ENCODE measurements at regions not wholly inside any gene's neighbourhood (a gene's known extent, or its start where the extent isn't known, plus 50 kb on each side); places are given as distances from the start of the nearest gene placed in this dataset.
A peak's percentile ranks its signal among the peaks of the same experiment; 100 is the strongest.
"Not testable (repeated sequence)": the region's sequence is repeated elsewhere in the genome, so short reads cannot be mapped to it uniquely, and the experiment has no call there.

DNA sequence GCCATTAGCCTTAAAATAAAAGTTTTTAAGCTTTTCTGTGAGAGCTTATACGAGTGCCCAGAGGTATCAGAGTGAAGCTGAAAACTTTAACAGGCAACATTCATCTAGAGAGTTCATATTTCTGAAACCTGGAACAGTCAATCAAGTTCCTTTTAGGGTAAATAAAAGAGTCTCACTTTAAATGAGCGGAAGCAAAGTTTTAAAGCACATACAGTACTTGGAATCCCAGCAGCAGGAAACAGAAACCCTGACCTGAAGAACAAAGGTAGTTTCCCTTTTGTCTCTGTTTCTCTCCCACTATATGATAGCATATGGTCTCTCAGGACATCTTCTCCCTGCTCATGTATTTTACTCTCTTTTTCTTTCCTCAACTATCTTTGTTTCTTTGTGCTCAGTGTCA lies 153.0 kb downstream of the ASB9 start:
- no peak for DNase-seq (ENCODE audit: low read depth)

- DNase-seq (ENCODE audit: low read depth): no peak
Observed at GRCh38 chrX:15114743-15115566, 154.9 kb downstream of the ASB9 start.

GRCh38 chrX:15107367-15107988 lies 162.4 kb downstream of the ASB9 start:
- DNase-seq (ENCODE audit: low read depth): no peak

GRCh38 chrX:15098505-15098904 lies 171.4 kb downstream of the ASB9 start:
- no peak for DNase-seq (ENCODE audit: low read depth)

DNA sequence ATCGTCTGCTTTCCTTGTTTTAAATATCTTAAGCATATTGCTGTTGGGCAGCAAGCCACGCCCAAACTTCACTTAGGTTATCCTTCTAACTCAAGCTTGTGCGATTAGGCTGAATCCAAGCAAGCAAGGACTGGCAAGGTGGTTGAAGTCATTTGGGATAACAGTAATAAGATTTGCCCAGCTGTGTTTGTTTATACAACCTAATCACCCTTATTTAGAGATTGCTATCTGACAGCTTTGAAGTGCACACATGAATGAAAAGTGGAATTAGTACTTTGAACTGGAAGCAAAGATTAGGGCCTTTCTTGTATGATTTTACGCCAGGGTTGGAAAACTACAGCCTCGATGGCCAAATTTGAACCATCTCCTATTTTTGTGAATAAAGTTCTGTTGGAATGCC lies 182.1 kb downstream of the ASB9 start:
- DNase-seq (ENCODE audit: low read depth): no peak

DNA sequence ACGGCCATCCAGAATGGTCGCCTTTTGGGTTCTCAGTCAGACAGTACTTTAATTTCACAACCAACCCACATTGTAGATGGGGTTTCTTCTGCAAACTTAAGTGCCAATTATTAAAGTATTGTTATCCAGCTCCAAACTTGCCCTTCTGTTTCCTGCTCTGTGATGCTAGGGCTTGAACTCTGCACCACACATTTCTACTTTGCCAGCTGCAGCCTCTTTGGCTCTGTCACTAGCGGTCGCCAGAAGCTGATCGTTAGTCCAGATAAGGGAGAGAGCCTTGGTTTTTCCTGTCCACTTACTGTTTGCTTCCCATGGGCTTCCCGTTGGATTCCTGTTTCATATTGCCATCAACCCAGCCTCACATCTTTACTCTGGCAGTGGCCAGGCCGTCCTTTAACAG lies 196.6 kb downstream of the ASB9 start:
- DNase-seq (ENCODE audit: low read depth): no peak

GRCh38 chrX:15072880-15073279 lies 197.0 kb downstream of the ASB9 start:
- no peak for DNase-seq (ENCODE audit: low read depth)

- DNase-seq (ENCODE audit: low read depth): no peak
Observed at GRCh38 chrX:15072259-15072658, 197.6 kb downstream of the ASB9 start.

DNA sequence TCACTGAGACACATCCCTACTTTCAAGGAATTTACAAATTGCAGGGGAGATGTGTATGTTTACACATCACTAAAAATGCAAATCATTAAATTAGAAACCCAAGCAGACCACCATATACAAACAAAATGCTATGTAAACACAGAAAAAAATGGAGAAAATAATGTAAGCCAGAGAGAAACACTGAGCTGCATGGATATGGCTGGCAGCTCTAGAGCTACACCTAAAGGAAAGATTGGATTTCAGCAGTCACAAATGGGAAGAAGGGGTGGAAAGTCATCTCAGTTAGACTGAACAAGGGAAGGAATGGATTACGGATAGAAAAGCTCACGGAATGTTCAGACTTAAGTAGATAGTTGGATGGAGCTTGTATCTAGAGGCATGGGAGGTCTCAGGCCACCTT lies 186.3 kb downstream of the MOSPD2 start:
- no peak for DNase-seq (ENCODE audit: low read depth)

DNA sequence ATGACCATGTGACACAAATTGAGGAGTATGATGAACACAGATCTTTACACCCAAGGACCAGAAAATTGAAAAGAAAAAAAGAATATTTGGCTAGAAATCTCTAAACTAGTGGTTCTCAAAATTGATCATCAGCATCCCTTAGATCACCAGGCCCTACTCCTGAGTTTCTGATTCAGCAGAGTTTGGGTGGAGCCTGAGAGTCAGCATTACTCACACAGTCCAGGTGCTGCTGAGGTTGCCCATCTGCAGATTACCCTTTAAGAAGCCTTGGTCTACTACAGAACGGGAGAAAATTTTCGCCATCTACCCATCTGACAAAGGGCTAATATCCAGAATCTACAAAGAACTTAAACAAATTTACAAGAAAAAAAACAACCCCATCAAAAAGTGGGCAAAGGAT lies 182.8 kb downstream of the MOSPD2 start:
- DNase-seq (ENCODE audit: low read depth): no peak

- DNase-seq (ENCODE audit: low read depth): no peak
Observed at GRCh38 chrX:15055146-15055930, 182.1 kb downstream of the MOSPD2 start.

GRCh38 chrX:15050395-15050794 lies 177.2 kb downstream of the MOSPD2 start:
- no peak for DNase-seq (ENCODE audit: low read depth)

DNA sequence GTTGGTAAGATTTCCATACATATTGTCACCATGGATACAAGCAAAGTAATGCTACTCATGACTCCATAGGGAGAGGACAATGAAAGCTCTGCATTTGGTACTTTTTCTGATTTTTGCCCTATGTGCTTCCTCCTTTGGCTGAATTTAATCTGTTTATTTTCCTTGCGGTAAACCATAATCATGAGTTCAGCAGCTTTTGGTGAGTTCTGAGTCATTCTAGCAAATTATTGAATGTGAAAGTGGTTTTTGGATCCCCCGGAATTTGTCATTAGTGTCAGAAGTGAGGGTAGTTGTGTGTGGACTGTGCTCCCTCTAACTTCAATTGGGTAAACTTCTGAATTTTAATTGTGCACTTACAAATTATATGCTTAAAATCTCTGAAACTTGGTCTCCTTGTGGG lies 170.3 kb downstream of the MOSPD2 start:
- no peak for DNase-seq (ENCODE audit: low read depth)

DNA sequence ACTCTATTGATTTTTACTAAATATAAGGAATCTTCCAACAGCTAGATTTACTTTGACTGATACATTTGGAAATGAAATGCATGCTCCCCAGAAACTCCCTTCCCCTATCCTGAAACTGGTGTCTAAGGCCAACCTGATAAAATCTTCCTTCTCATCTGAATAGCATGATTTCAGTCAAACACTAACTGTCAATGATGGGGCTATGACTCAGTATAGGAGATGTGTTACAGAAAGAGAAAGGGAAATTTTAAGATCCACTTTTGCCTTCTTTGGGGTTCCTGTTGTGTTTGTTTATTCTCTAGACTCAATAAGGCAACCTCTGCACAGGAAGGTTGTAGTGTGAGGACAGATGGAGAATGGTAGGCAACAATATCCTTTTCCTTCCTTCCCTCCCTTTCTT lies 160.7 kb downstream of the MOSPD2 start:
- no peak for DNase-seq (ENCODE audit: low read depth)

DNA sequence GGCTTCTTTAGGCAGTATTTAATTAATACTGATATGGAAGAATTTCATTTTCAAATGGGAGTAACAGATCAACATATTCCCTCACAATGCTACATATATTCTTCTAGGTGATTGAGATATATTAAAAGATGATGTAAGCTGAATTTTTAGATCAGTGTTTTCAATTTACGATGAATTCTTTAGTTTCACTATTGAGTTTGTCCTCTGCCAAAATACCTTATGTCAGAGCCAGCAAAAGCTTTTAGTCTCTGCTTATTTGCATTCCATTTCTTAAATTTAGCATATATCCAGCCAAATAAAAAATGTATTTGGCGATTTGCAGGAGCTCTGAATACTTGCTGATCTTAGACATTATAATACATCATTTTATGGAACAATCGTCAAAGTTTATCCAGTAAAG lies 144.3 kb downstream of the MOSPD2 start:
- DNase-seq (ENCODE audit: low read depth): no peak

DNA sequence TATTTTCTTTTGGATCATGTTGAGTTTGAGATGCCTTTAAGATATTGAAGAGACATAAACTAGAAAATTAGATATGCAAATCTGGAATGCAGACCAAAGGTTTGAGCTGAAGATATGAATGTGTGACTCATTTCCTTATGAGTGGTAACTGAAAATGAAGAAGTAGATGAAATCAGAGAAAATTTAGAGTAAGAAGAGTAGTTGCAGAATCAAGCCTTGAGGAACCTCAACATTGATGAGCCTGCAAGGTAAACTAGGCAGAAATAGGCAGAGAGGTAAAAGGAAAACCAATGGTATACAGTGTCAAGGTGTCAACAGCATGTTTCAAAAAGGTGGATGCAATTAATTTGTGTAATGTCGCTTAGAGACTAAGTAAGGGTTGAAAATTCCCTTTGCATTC lies 142.8 kb downstream of the MOSPD2 start:
- no peak for DNase-seq (ENCODE audit: low read depth)

- DNase-seq (ENCODE audit: low read depth): peak; percentile 1
Observed at GRCh38 chrX:15014281-15014680, 141.1 kb downstream of the MOSPD2 start.

GRCh38 chrX:15013461-15013860 lies 140.2 kb downstream of the MOSPD2 start:
- DNase-seq (ENCODE audit: low read depth): no peak

DNA sequence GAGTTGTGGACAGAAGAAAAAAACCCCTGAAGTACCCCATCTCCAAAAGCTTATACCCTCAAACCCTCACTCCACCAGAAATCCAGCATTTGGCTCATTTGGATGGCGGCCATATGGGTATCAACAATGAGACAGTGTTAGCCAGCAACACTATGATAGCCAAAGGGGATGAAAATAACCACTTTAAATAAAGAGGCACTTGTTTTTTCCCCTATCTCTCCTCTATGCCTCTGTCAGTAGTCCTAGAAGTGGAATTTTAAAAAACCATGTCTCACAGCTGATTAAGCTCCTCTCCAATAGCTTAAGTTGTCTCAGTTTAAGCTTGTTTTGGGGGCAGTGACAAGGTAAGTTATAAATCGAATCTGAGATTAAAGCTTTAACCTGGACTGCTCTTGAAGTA lies 124.0 kb downstream of the MOSPD2 start:
- DNase-seq (ENCODE audit: low read depth): no peak

DNA sequence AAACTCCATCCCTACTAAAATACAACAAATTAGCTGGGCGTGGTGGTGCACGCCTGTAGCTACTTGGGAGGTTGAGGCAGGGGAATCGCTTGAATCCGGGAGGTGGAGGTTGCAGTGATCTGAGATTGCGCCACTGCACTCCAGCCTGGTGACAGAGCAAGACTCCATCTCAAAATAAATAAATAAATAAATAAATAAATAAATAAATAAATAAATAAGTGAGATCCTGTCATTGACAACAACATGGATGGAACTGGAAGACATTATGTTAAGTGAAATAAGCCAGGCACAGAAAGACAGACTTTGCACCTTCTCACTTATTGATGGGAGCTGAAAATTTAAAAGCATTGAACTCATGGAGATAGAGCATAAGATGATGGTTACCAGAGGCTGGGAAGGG lies 111.2 kb downstream of the MOSPD2 start:
- not testable (repeated sequence) for DNase-seq (ENCODE audit: low read depth)
